Caco-2 (cell line): ENCODE measurements at regions not wholly inside any gene's neighbourhood (a gene's known extent, or its start where the extent isn't known, plus 50 kb on each side); places are given as distances from the start of the nearest gene placed in this dataset.

Source experiments
- BruUV-seq: library from RNA; stranded (reverse); fragments of 400-500 nt; replicated peaks from 2 replicates; lab custom pipeline; 2021; lab: Mats Ljungman, UMichigan
- CTCF ChIA-PET: fragments of 300-600 bp; sonication (Branson Sonifier 250); formaldehyde crosslinking; loops from one replicate; lab custom pipeline; 2022; ENCODE audit warnings: antibody characterized with exemption; lab: Charles Lee
- POLR2A ChIA-PET: fragments of 300-600 bp; sonication (Branson Sonifier 250); formaldehyde crosslinking; loops from one replicate; lab custom pipeline; 2022; ENCODE audit warnings: antibody characterized with exemption; lab: Charles Lee
- DNase-seq, 2 experiments: peaks; one replicate each; pipeline versions ENCODE4 v3.0.0 to v3.0.0-alpha.2; 2020 to 2022
- H3K27me3 ChIP-seq: replicated peaks from 2 replicates; pipeline ENCODE4 v1.6.0; 2011; ENCODE audit warnings: low read length; ENCODE audit not compliant: control insufficient read depth, insufficient read depth
- H3K36me3 ChIP-seq: 2 replicates; pipeline ENCODE4 v1.5.1; 2011; ENCODE audit warnings: low read length; ENCODE audit not compliant: control insufficient read depth, insufficient read depth
- H3K4me1 ChIP-seq: fragments of 250-450 bp; sonication (Bioruptor Pico); 2 replicates; pipeline ENCODE4 v1.5.1; 2020; ENCODE audit warnings: mild to moderate bottlenecking
- H3K4me3 ChIP-seq: 2 replicates; pipeline ENCODE4 v1.5.1; 2011; ENCODE audit warnings: low read depth, mild to moderate bottlenecking, control low read depth, low read length
- H3K9me3 ChIP-seq: fragments of 250-450 bp; sonication (Bioruptor Pico); 2 replicates; pipeline ENCODE4 v1.5.1; 2020; ENCODE audit warnings: mild to moderate bottlenecking, moderate library complexity
- H3K27ac Mint-ChIP-seq: one replicate; pipeline ENCODE4 v1.8.0; 2022; ENCODE audit warnings: mixed read lengths; ENCODE audit not compliant: unreplicated experiment
- H3K27me3 Mint-ChIP-seq: one replicate; pipeline ENCODE4 v1.8.0; 2022; ENCODE audit warnings: mixed read lengths; ENCODE audit not compliant: insufficient read depth, unreplicated experiment
- H3K36me3 Mint-ChIP-seq: one replicate; pipeline ENCODE4 v1.8.0; 2022; ENCODE audit warnings: mild to moderate bottlenecking, mixed read lengths; ENCODE audit not compliant: insufficient read depth, unreplicated experiment
- H3K4me1 Mint-ChIP-seq: one replicate; pipeline ENCODE4 v1.8.0; 2022; ENCODE audit warnings: low read depth, mixed read lengths; ENCODE audit not compliant: unreplicated experiment
- H3K4me3 Mint-ChIP-seq: one replicate; pipeline ENCODE4 v1.8.0; 2022; ENCODE audit warnings: mild to moderate bottlenecking, moderate library complexity, mixed read lengths; ENCODE audit not compliant: unreplicated experiment
- H3K9me3 Mint-ChIP-seq: one replicate; pipeline ENCODE4 v1.8.0; 2022; ENCODE audit warnings: mixed read lengths; ENCODE audit not compliant: unreplicated experiment
- intact Hi-C: fragments of 100-400 bp; cut with micrococcal nuclease; formaldehyde crosslinking; loops from one replicate; pipeline ENCODE4 v1.10.0; 2022; ENCODE audit not compliant: unreplicated experiment
- TF ChIP-seq, protein P1 (sequence below), 2 experiments: fragments of 200-600 bp in 1 of 2; IDR thresholded peaks; 1 replicate in 1 of 2; 2 replicates in 1 of 2; pipeline versions ENCODE4 v1.5.1 to v1.8.0; 2011 to 2022; ENCODE audit warnings: antibody characterized with exemption in 1 of 2, control low read depth in 1 of 2, inconsistent platforms in 1 of 2, low read depth in 1 of 2, low read length in 1 of 2, mild to moderate bottlenecking in 1 of 2, moderate library complexity in 1 of 2; ENCODE audit not compliant: insufficient read depth in 1 of 2, severe bottlenecking in 1 of 2, unreplicated experiment in 1 of 2

DNA sequence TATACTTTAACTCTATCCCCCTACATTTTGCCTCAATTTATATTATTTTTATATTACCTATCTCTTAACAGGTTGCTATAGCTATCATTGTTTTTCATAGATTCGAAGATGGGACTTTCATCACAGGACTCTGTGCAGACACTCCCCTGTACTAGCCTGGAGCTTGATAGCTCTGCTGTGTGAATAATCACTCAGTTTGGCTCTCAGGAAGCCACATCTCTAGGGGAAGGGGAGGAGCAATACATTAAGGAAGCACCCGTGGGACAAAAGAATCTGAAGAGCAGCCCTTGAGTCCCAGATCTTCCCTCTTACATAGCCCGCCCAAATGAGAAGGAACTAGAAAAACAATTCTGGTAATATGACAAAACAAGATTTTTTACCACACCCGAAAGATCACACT, 114.3 kb upstream of the FXR1 start:
- no peak overlapping the region for H3K4me3 ChIP-seq
- no peaks in the 10 kb centered on the region for H3K4me1 ChIP-seq
- intact Hi-C loops = no loop called here
- H3K27me3 ChIP-seq = no peaks in the 10 kb centered on the region
- no peaks in the 10 kb centered on the region for H3K4me1 Mint-ChIP-seq
- DNase-seq = no peak
- POLR2A ChIA-PET = no interaction called here
- no peak overlapping the region for H3K27ac Mint-ChIP-seq
- TF ChIP-seq, protein P1, sequence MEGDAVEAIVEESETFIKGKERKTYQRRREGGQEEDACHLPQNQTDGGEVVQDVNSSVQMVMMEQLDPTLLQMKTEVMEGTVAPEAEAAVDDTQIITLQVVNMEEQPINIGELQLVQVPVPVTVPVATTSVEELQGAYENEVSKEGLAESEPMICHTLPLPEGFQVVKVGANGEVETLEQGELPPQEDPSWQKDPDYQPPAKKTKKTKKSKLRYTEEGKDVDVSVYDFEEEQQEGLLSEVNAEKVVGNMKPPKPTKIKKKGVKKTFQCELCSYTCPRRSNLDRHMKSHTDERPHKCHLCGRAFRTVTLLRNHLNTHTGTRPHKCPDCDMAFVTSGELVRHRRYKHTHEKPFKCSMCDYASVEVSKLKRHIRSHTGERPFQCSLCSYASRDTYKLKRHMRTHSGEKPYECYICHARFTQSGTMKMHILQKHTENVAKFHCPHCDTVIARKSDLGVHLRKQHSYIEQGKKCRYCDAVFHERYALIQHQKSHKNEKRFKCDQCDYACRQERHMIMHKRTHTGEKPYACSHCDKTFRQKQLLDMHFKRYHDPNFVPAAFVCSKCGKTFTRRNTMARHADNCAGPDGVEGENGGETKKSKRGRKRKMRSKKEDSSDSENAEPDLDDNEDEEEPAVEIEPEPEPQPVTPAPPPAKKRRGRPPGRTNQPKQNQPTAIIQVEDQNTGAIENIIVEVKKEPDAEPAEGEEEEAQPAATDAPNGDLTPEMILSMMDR (IDR thresholded peaks at IDR 0.05; ENCODE audit: insufficient read depth in 1 of 2, low read depth in 1 of 2, low read length in 1 of 2, severe bottlenecking in 1 of 2, unreplicated experiment in 1 of 2) = no peak
- no peak overlapping the region for H3K4me3 Mint-ChIP-seq
- peaks cover 8% of the 10 kb centered on the region for H3K27me3 Mint-ChIP-seq
- H3K36me3 Mint-ChIP-seq = no peaks in the 10 kb centered on the region
- H3K9me3 Mint-ChIP-seq = no peaks in the 10 kb centered on the region
- H3K9me3 ChIP-seq = no peaks in the 10 kb centered on the region
- no peaks in the 10 kb centered on the region for H3K36me3 ChIP-seq
- CTCF ChIA-PET = no interaction called here
- no TSS peak for BruUV-seq

DNA sequence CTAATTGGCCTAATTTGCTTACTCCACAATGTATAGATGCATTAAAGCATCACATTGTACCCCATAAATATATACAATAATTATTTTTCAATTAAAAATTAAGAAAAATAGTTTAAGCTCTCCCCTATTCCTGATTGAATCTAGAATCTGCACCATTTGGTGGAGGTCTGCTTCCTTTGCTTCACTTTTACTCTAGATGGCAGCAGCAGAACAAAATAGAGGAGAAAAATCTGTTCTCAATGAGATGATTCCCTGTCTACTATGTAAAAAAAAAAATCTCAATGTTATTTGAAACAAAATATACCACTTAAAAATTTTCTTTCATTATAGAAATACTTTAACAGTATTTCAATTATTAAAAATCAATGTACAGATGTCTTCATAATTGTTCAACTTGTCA, 109.6 kb upstream of the FXR1 start:
- CTCF ChIA-PET = no interaction called here
- BruUV-seq = no TSS peak
- TF ChIP-seq, protein P1 (IDR thresholded peaks at IDR 0.05; ENCODE audit: insufficient read depth in 1 of 2, low read depth in 1 of 2, low read length in 1 of 2, severe bottlenecking in 1 of 2, unreplicated experiment in 1 of 2) = peak; percentile 46 to 54
- no peak overlapping the region for H3K4me3 Mint-ChIP-seq
- H3K4me1 ChIP-seq = no peaks in the 10 kb centered on the region
- no peak overlapping the region for H3K4me3 ChIP-seq
- no peaks in the 10 kb centered on the region for H3K4me1 Mint-ChIP-seq
- no peaks in the 10 kb centered on the region for H3K9me3 Mint-ChIP-seq
- no peaks in the 10 kb centered on the region for H3K36me3 ChIP-seq
- POLR2A ChIA-PET = no interaction called here
- intact Hi-C loops = loop anchor here (2.0 to 10.0 kb wide), 5 partner anchors 52 to 899 kb away; partner anchors contain the start of gene DNAJC19
- no peaks in the 10 kb centered on the region for H3K27me3 ChIP-seq
- no peak overlapping the region for H3K27ac Mint-ChIP-seq
- no peaks in the 10 kb centered on the region for H3K27me3 Mint-ChIP-seq
- no peaks in the 10 kb centered on the region for H3K9me3 ChIP-seq
- peak in 1 of 2 experiments; percentile 11 for DNase-seq
- no peaks in the 10 kb centered on the region for H3K36me3 Mint-ChIP-seq

DNA sequence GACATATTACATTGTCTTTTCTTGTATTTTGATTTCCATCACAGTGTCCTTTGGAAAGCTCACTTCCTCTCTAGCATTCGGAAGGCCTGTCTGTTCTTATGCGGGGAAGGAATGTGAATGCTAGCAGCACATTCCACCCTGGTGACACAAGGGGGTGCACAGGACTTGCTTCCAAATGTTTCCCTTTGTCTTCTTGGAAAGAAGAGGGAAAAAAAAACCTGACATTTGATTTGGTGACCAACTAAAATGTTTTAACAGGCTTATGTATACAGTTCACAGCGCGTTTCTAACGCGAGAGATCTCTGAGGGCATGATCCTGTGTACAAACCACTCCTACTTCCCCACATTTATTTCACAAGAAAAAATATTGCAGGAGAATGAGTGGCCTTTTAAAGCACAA, 107.6 kb upstream of the FXR1 start:
- peak in 1 of 2 experiments; percentile 20 for DNase-seq
- no peaks in the 10 kb centered on the region for H3K4me1 ChIP-seq
- no peak overlapping the region for H3K27ac Mint-ChIP-seq
- no peaks in the 10 kb centered on the region for H3K27me3 ChIP-seq
- no peak overlapping the region for H3K4me3 ChIP-seq
- H3K4me3 Mint-ChIP-seq = no peak overlapping the region
- no peaks in the 10 kb centered on the region for H3K36me3 Mint-ChIP-seq
- H3K27me3 Mint-ChIP-seq = no peaks in the 10 kb centered on the region
- CTCF ChIA-PET = no interaction called here
- H3K4me1 Mint-ChIP-seq = no peaks in the 10 kb centered on the region
- H3K9me3 Mint-ChIP-seq = no peaks in the 10 kb centered on the region
- TF ChIP-seq, protein P1 (IDR thresholded peaks at IDR 0.05; ENCODE audit: insufficient read depth in 1 of 2, low read depth in 1 of 2, low read length in 1 of 2, severe bottlenecking in 1 of 2, unreplicated experiment in 1 of 2) = peak in 1 of 2 experiments; percentile 54
- intact Hi-C loops = loop anchor here (5.0 to 10.0 kb wide), 4 partner anchors 180 to 897 kb away; partner anchors contain the start of gene DNAJC19
- no peaks in the 10 kb centered on the region for H3K9me3 ChIP-seq
- H3K36me3 ChIP-seq = no peaks in the 10 kb centered on the region
- no TSS peak for BruUV-seq
- POLR2A ChIA-PET = no interaction called here
